Peyer's patch (tissue), 4 donors: ENCODE measurements at regions not wholly inside any gene's neighbourhood (a gene's known extent, or its start where the extent isn't known, plus 50 kb on each side); places are given as distances from the start of the nearest gene placed in this dataset.

Experiments used
- POLR2A ChIP-seq, 2 donors: fragments of 450-650 bp; IDR thresholded peaks; one replicate each; pipeline ENCODE4 v1.5.1; 2017; ENCODE audit warnings: antibody characterized with exemption in 2 of 2, mild to moderate bottlenecking in 2 of 2, moderate library complexity in 2 of 2
- TF ChIP-seq, protein P1 (sequence below), 6 experiments: fragments of 450-650 bp in 4 of 6; fragments of 200-600 bp in 2 of 6; sonication (generic) in 1 of 6; IDR thresholded peaks; one replicate each; pipeline ENCODE4 v1.5.1; 2017 to 2019; ENCODE audit warnings: antibody characterized with exemption in 6 of 6, mild to moderate bottlenecking in 3 of 6, moderate library complexity in 1 of 6

- no peak for TF ChIP-seq POLR2A (IDR thresholded peaks at IDR 0.05)
- TF ChIP-seq, protein P1, sequence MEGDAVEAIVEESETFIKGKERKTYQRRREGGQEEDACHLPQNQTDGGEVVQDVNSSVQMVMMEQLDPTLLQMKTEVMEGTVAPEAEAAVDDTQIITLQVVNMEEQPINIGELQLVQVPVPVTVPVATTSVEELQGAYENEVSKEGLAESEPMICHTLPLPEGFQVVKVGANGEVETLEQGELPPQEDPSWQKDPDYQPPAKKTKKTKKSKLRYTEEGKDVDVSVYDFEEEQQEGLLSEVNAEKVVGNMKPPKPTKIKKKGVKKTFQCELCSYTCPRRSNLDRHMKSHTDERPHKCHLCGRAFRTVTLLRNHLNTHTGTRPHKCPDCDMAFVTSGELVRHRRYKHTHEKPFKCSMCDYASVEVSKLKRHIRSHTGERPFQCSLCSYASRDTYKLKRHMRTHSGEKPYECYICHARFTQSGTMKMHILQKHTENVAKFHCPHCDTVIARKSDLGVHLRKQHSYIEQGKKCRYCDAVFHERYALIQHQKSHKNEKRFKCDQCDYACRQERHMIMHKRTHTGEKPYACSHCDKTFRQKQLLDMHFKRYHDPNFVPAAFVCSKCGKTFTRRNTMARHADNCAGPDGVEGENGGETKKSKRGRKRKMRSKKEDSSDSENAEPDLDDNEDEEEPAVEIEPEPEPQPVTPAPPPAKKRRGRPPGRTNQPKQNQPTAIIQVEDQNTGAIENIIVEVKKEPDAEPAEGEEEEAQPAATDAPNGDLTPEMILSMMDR (IDR thresholded peaks at IDR 0.05), result no peak
These were observed 326.6 kb upstream of the SASH1 start for GRCh38 chr6:148016013-148016412.
